ENCODE measurements at regions not wholly inside any gene's neighbourhood (a gene's known extent, or its start where the extent isn't known, plus 50 kb on each side); places are given as distances from the start of the nearest gene placed in this dataset.

DNA sequence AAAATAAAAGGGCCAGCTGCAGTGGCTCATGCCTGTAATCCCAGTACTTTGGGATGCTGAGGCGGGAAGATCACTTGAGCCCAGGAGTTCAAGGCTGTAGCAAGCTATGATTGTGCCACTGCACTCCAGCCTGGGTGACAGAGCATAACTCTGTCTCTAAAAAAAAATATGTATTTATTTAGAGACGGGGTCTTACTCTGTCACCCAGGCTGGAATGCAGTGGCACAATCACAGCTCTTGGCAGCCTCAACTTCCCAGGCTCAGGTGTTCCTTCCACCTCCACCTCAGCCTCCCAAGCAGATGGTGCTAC is 179.3 kb upstream of the ATF7IP start:
- DNase-seq: no peak
- H3K4me3 ChIP-seq: no peak overlapping the region
- intact Hi-C loops (cut with DNase I; ENCODE audit: low total_unique reads): no loop called here
- peaks cover 0 to 8% (median 0%) of the 10 kb centered on the region in 6 donors for H3K4me1 ChIP-seq
- no peaks in the 10 kb centered on the region for H3K36me3 ChIP-seq
- no peak overlapping the region for H3K27ac ChIP-seq
- H3K27me3 ChIP-seq (replicated peaks in 1 of 7): no peaks in the 10 kb centered on the region
- TF ChIP-seq POLR2AphosphoS5 (IDR thresholded peaks at IDR 0.05) (no peak), POLR2A (IDR thresholded peaks at IDR 0.05) (no peak)
- TF ChIP-seq, protein P1, sequence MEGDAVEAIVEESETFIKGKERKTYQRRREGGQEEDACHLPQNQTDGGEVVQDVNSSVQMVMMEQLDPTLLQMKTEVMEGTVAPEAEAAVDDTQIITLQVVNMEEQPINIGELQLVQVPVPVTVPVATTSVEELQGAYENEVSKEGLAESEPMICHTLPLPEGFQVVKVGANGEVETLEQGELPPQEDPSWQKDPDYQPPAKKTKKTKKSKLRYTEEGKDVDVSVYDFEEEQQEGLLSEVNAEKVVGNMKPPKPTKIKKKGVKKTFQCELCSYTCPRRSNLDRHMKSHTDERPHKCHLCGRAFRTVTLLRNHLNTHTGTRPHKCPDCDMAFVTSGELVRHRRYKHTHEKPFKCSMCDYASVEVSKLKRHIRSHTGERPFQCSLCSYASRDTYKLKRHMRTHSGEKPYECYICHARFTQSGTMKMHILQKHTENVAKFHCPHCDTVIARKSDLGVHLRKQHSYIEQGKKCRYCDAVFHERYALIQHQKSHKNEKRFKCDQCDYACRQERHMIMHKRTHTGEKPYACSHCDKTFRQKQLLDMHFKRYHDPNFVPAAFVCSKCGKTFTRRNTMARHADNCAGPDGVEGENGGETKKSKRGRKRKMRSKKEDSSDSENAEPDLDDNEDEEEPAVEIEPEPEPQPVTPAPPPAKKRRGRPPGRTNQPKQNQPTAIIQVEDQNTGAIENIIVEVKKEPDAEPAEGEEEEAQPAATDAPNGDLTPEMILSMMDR (IDR thresholded peaks at IDR 0.05 in 8 of 11, conservative IDR thresholded peaks at IDR 0.05 in 3 of 11): peak in 1 of 11 experiments; percentile 3
- WGBS, 5 donors: 22 to 74% (median 51%) methylated on average over 2 of the region's 2 CpGs
- H3K9me3 ChIP-seq: no peaks in the 10 kb centered on the region

DNA sequence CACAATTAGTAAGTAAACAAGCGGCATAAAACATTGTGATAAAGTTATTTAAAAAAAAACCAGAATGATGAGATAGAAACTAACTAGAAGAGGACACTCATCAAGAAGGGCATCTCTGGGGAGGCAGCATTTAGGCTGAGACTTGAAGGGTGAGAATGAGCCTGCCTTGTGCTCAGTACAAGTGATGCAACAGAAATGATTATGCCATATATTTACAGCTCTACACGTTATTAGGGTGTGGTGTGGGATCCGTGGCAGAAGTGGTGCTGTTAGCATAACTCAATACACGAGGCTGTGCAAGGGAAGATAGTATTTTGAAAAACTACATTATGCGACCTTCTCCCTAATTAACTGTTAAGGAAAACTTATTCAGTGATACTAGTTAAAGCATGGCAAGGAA is 178.5 kb upstream of the ATF7IP start:
- Histone ChIP-seq H3K27me3 (replicated peaks in 1 of 7) (no peaks in the 10 kb centered on the region), H3K27ac (no peak overlapping the region), H3K4me1 (peaks cover 0 to 8% (median 2%) of the 10 kb centered on the region in 6 donors), H3K36me3 (no peaks in the 10 kb centered on the region), H3K9me3 (no peaks in the 10 kb centered on the region), H3K4me3 (no peak overlapping the region)
- intact Hi-C loops (cut with DNase I; ENCODE audit: low total_unique reads): no loop called here
- TF ChIP-seq POLR2AphosphoS5 (IDR thresholded peaks at IDR 0.05): no peak
- TF ChIP-seq POLR2A (IDR thresholded peaks at IDR 0.05): no peak
- TF ChIP-seq, protein P1 (IDR thresholded peaks at IDR 0.05 in 8 of 11, conservative IDR thresholded peaks at IDR 0.05 in 3 of 11): no peak
- DNase-seq: no peak
- WGBS, 5 donors: 61 to 81% (median 66%) methylated on average over 5 of the region's 5 CpGs

DNA sequence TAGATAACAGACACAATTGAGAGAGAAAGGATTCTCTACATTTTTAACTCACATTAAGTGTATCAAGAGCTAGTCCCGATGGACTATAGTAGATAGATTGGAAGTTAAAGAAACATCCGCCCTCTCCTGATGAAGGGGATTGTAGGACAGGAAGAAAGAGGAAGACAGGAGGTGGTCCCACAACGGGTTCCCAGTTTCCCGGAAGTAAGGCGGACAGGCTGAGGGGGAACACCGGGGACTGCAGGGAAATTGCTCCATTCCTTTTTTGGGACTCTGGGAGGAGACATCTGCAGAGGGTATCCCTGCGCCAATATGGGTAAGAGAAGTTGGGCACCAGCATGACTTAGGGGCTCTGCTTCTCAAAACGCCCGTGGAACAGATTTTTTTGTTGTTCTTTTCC is 177.5 kb upstream of the ATF7IP start:
- H3K27ac ChIP-seq: no peak overlapping the region
- intact Hi-C loops (cut with DNase I; ENCODE audit: low total_unique reads): no loop called here
- peaks cover 0 to 8% (median 2%) of the 10 kb centered on the region in 6 donors for H3K4me1 ChIP-seq
- H3K27me3 ChIP-seq (replicated peaks in 1 of 7): peaks cover 0 to under 1% (median 0%) of the 10 kb centered on the region in 7 donors
- no peak for DNase-seq
- H3K36me3 ChIP-seq: no peaks in the 10 kb centered on the region
- H3K9me3 ChIP-seq: no peaks in the 10 kb centered on the region
- no peak overlapping the region for H3K4me3 ChIP-seq
- TF ChIP-seq, protein P1 (IDR thresholded peaks at IDR 0.05 in 8 of 11, conservative IDR thresholded peaks at IDR 0.05 in 3 of 11): no peak
- WGBS, 5 donors: 81 to 88% (median 84%) methylated on average over 9 of the region's 9 CpGs

DNA sequence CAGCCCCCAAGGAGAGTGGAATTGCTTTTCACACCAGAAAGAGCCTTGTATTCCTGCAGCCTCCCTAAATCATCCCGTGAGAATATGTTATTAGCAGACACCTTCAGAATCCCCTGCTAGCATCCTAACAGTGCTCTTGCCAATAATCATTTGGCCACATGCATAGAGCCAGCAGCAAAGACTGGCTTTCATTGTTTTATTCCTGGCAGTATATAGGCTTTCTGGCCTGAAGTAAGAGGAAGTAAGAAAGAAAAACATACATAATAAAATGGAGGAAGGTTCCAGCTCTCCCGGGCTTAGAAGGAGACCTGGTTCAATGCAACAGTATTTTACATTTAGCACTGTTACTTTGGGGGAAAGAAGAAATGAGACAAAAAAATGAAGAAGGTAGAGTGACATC is 176.7 kb upstream of the ATF7IP start:
- no peaks in the 10 kb centered on the region for H3K36me3 ChIP-seq
- H3K9me3 ChIP-seq: no peaks in the 10 kb centered on the region
- DNase-seq: no peak
- 20 to 27% (median 22%) methylated on average over 2 of the region's 2 CpGs for WGBS, 5 donors
- TF ChIP-seq POLR2A (IDR thresholded peaks at IDR 0.05) (no peak), POLR2AphosphoS5 (IDR thresholded peaks at IDR 0.05) (no peak)
- TF ChIP-seq, protein P1 (IDR thresholded peaks at IDR 0.05 in 8 of 11, conservative IDR thresholded peaks at IDR 0.05 in 3 of 11): no peak
- H3K4me3 ChIP-seq: no peak overlapping the region
- H3K4me1 ChIP-seq: peaks cover 0 to 8% (median 2%) of the 10 kb centered on the region in 6 donors
- intact Hi-C loops (cut with DNase I; ENCODE audit: low total_unique reads): no loop called here
- H3K27me3 ChIP-seq (replicated peaks in 1 of 7): peaks cover 0 to 7% (median 0%) of the 10 kb centered on the region in 7 donors
- no peak overlapping the region for H3K27ac ChIP-seq

Data from spleen (tissue), 11 donors.